Gastrocnemius medialis (tissue), 4 donors: ENCODE measurements at regions not wholly inside any gene's neighbourhood (a gene's known extent, or its start where the extent isn't known, plus 50 kb on each side); places are given as distances from the start of the nearest gene placed in this dataset.

Source experiments
- ATAC-seq, 2 donors: fragments of 150-250 bp; one replicate each; pipeline ENCODE4 v1.9.1; 2016
- DNase-seq, 2 donors: peaks; one replicate each; pipeline ENCODE4 v3.0.0-alpha.2; 2019
- H3K27ac ChIP-seq, 4 donors: fragments of 200-600 bp; sonication (generic); 1 replicate in 1 of 4; 2 replicates in 3 of 4; pipeline ENCODE4 v1.5.1; 2016 to 2018; ENCODE audit warnings: mild to moderate bottlenecking in 2 of 4, moderate library complexity in 1 of 4
- H3K27me3 ChIP-seq, 3 donors: fragments of 200-600 bp; sonication (generic) in 2 of 3; 1 replicate in 1 of 3; 2 replicates in 2 of 3; pipeline versions ENCODE4 v1.5.1 to v1.6.0; 2016 to 2019; ENCODE audit warnings: mild to moderate bottlenecking in 1 of 3, moderate library complexity in 1 of 3
- H3K36me3 ChIP-seq, 2 donors: fragments of 200-600 bp; sonication (generic) in 1 of 2; one replicate each; pipeline ENCODE4 v1.5.1; 2017 to 2018
- H3K4me1 ChIP-seq, 2 donors: fragments of 200-600 bp; sonication (generic) in 1 of 2; one replicate each; pipeline ENCODE4 v1.5.1; 2016 to 2017; ENCODE audit warnings: mild to moderate bottlenecking in 2 of 2
- H3K4me3 ChIP-seq, 4 donors: fragments of 200-600 bp; sonication (generic) in 3 of 4; 1 replicate in 1 of 4; 2 replicates in 3 of 4; pipeline ENCODE4 v1.5.1; 2016 to 2019; ENCODE audit warnings: mild to moderate bottlenecking in 2 of 4
- H3K9me3 ChIP-seq, 3 donors: fragments of 200-600 bp; sonication (generic) in 2 of 3; 1 replicate in 1 of 3; 2 replicates in 2 of 3; pipeline ENCODE4 v1.5.1; 2016 to 2019
- CTCF ChIP-seq, 5 experiments: fragments of 450-650 bp in 3 of 5; fragments of 200-600 bp in 2 of 5; sonication (generic) in 2 of 5; IDR thresholded peaks in 4 of 5; conservative IDR thresholded peaks in 1 of 5; 1 replicate in 4 of 5; 2 replicates in 1 of 5; pipeline ENCODE4 v1.5.1; 2016 to 2019; ENCODE audit warnings: antibody characterized with exemption in 5 of 5, mild to moderate bottlenecking in 3 of 5, moderate library complexity in 3 of 5
- POLR2A ChIP-seq, 2 donors: fragments of 450-650 bp; IDR thresholded peaks; one replicate each; pipeline ENCODE4 v1.6.1; 2017; ENCODE audit warnings: antibody characterized with exemption in 2 of 2, mild to moderate bottlenecking in 2 of 2, moderate library complexity in 2 of 2
- in situ Hi-C, 4 donors: fragments of 200-750 bp; cut with MboI; loops; one replicate each; pipeline versions ENCODE4 v1.15.0 to v1.8.0; 2017; ENCODE audit warnings: low sequenced_read_pairs in 4 of 4
- intact Hi-C: fragments of 100-400 bp; cut with DNase I; formaldehyde crosslinking; loops from one replicate; pipeline ENCODE4 v1.15.1; 2023; ENCODE audit warnings: low total_unique reads

- no peak for DNase-seq
- Histone ChIP-seq H3K9me3 (no peaks in the 10 kb centered on the region), H3K4me3 (no peak overlapping the region), H3K4me1 (no peaks in the 10 kb centered on the region), H3K36me3 (no peaks in the 10 kb centered on the region), H3K27me3 (no peaks in the 10 kb centered on the region), H3K27ac (no peak overlapping the region)
- in situ Hi-C loops = no loop called here
- intact Hi-C loops = no loop called here
- no peak for ATAC-seq
- TF ChIP-seq CTCF (IDR thresholded peaks at IDR 0.05 in 4 of 5, conservative IDR thresholded peaks at IDR 0.05 in 1 of 5) (no peak), POLR2A (IDR thresholded peaks at IDR 0.05) (no peak)
These were observed 73.4 kb downstream of the CAPZA3 start for GRCh38 chr12:18811273-18811672.

- in situ Hi-C loops (no loop called here), intact Hi-C loops (no loop called here)
- no peak for TF ChIP-seq POLR2A (IDR thresholded peaks at IDR 0.05)
- no peak for TF ChIP-seq CTCF (IDR thresholded peaks at IDR 0.05 in 4 of 5, conservative IDR thresholded peaks at IDR 0.05 in 1 of 5)
- no peaks in the 10 kb centered on the region for H3K4me1 ChIP-seq
- H3K27ac ChIP-seq = no peak overlapping the region
- no peaks in the 10 kb centered on the region for H3K36me3 ChIP-seq
- no peak overlapping the region for H3K4me3 ChIP-seq
- ATAC-seq (no peak), DNase-seq (no peak)
- no peaks in the 10 kb centered on the region for H3K9me3 ChIP-seq
- H3K27me3 ChIP-seq = no peaks in the 10 kb centered on the region
These were observed 75.8 kb downstream of the CAPZA3 start for GRCh38 chr12:18813753-18814152.

- intact Hi-C loops = no loop called here
- no peaks in the 10 kb centered on the region for H3K4me1 ChIP-seq
- H3K27ac ChIP-seq = no peak overlapping the region
- in situ Hi-C loops = no loop called here
- TF ChIP-seq POLR2A (IDR thresholded peaks at IDR 0.05) (no peak), CTCF (IDR thresholded peaks at IDR 0.05 in 4 of 5, conservative IDR thresholded peaks at IDR 0.05 in 1 of 5) (no peak)
- no peaks in the 10 kb centered on the region for H3K9me3 ChIP-seq
- H3K36me3 ChIP-seq = no peaks in the 10 kb centered on the region
- ATAC-seq (no peak), DNase-seq (no peak)
- H3K27me3 ChIP-seq = no peaks in the 10 kb centered on the region
- no peak overlapping the region for H3K4me3 ChIP-seq
These were observed 80.8 kb downstream of the CAPZA3 start for GRCh38 chr12:18818579-18819268.

- TF ChIP-seq CTCF (IDR thresholded peaks at IDR 0.05 in 4 of 5, conservative IDR thresholded peaks at IDR 0.05 in 1 of 5) (no peak), POLR2A (IDR thresholded peaks at IDR 0.05) (no peak)
- no peaks in the 10 kb centered on the region for H3K27me3 ChIP-seq
- H3K4me1 ChIP-seq = no peaks in the 10 kb centered on the region
- H3K9me3 ChIP-seq = no peaks in the 10 kb centered on the region
- no peak overlapping the region for H3K4me3 ChIP-seq
- H3K27ac ChIP-seq = no peak overlapping the region
- DNase-seq (no peak), ATAC-seq (no peak)
- H3K36me3 ChIP-seq = no peaks in the 10 kb centered on the region
- in situ Hi-C loops = no loop called here
- intact Hi-C loops = no loop called here
These were observed 81.6 kb downstream of the CAPZA3 start for GRCh38 chr12:18819484-18819883.

- H3K4me3 ChIP-seq = no peak overlapping the region
- DNase-seq (no peak), ATAC-seq (no peak)
- no peak for TF ChIP-seq POLR2A (IDR thresholded peaks at IDR 0.05)
- intact Hi-C loops (no loop called here), in situ Hi-C loops (no loop called here)
- no peak overlapping the region for H3K27ac ChIP-seq
- no peaks in the 10 kb centered on the region for H3K36me3 ChIP-seq
- H3K4me1 ChIP-seq = no peaks in the 10 kb centered on the region
- H3K9me3 ChIP-seq = no peaks in the 10 kb centered on the region
- H3K27me3 ChIP-seq = no peaks in the 10 kb centered on the region
These were observed 85.5 kb downstream of the CAPZA3 start for GRCh38 chr12:18823461-18823860.
